H1 (cell line): ENCODE measurements at regions not wholly inside any gene's neighbourhood (a gene's known extent, or its start where the extent isn't known, plus 50 kb on each side); places are given as distances from the start of the nearest gene placed in this dataset.

Experiments used
- CTCF ChIA-PET: fragments of 300-600 bp; sonication (Branson Sonifier 250); formaldehyde crosslinking; loops from one replicate; lab custom pipeline; 2021; ENCODE audit not compliant: partially characterized antibody; lab: Charles Lee
- POLR2A ChIA-PET: fragments of 300-600 bp; sonication (Branson Sonifier 250); formaldehyde crosslinking; loops from one replicate; lab custom pipeline; 2021; ENCODE audit warnings: inconsistent platforms; ENCODE audit not compliant: partially characterized antibody; lab: Charles Lee
- DNase-seq, 2 experiments: peaks; one replicate each; pipeline versions ENCODE4 v3.0.0 to v3.0.0-alpha.2; 2010 to 2022; ENCODE audit warnings: low spot score in 2 of 2, low read depth in 1 of 2, mixed read lengths in 1 of 2
- FAIRE-seq: peaks from 2 replicates; lab custom pipeline; 2011; peaks lifted over from hg19 to GRCh38; lab: Jason Lieb, UNC
- H2AFZ ChIP-seq: 2 replicates; pipeline ENCODE4 v1.8.1; 2012; ENCODE audit warnings: low read length, inconsistent platforms
- H2AK5ac ChIP-seq: 2 replicates; pipeline ENCODE4 v1.6.1; 2013; ENCODE audit warnings: low read depth, low read length
- H2BK120ac ChIP-seq: replicated peaks from 2 replicates; pipeline ENCODE3; 2013; ENCODE audit warnings: low read depth, low read length, inconsistent platforms
- H2BK12ac ChIP-seq: 2 replicates; pipeline ENCODE4 v1.6.1; 2013; ENCODE audit warnings: low read depth, low read length
- H2BK15ac ChIP-seq: 2 replicates; pipeline ENCODE4 v1.6.1; 2013; ENCODE audit warnings: low read length
- H2BK20ac ChIP-seq: 2 replicates; pipeline ENCODE4 v1.6.1; 2013; ENCODE audit warnings: low read length
- H2BK5ac ChIP-seq: 2 replicates; pipeline ENCODE4 v1.6.1; 2013; ENCODE audit warnings: low read depth, low read length
- H3K14ac ChIP-seq: 2 replicates; pipeline ENCODE4 v1.6.1; 2013; ENCODE audit warnings: inconsistent platforms; ENCODE audit not compliant: insufficient read length
- H3K18ac ChIP-seq: 2 replicates; pipeline ENCODE4 v1.6.1; 2013; ENCODE audit warnings: low read length; ENCODE audit errors: extremely low read depth
- H3K23ac ChIP-seq: 2 replicates; pipeline ENCODE4 v1.6.1; 2013; ENCODE audit warnings: inconsistent platforms; ENCODE audit not compliant: insufficient read length
- H3K23me2 ChIP-seq: 2 replicates; pipeline ENCODE4 v1.6.1; 2013; ENCODE audit warnings: low read depth, low read length
- H3K27ac ChIP-seq: 2 replicates; pipeline ENCODE4 v1.6.1; 2011; ENCODE audit warnings: low read depth, low read length, inconsistent platforms
- H3K27me3 ChIP-seq, 4 experiments: replicated peaks in 1 of 4; 1 replicate in 1 of 4; 2 replicates in 3 of 4; pipeline versions ENCODE4 v1.6.1 to v1.8.1; 2011 to 2013; ENCODE audit warnings: low read length in 3 of 4, mild to moderate bottlenecking in 3 of 4, inconsistent platforms in 2 of 4, mixed read lengths in 2 of 4, moderate library complexity in 1 of 4; ENCODE audit not compliant: control insufficient read depth in 3 of 4, insufficient read depth in 3 of 4; ENCODE audit errors: extremely low read depth in 1 of 4
- H3K36me3 ChIP-seq, 4 experiments: 2 replicates each; pipeline versions ENCODE4 v1.6.1 to v1.8.1; 2011 to 2013; ENCODE audit warnings: mild to moderate bottlenecking in 4 of 4, low read length in 3 of 4, moderate library complexity in 2 of 4, control low read depth in 1 of 4, inconsistent platforms in 1 of 4; ENCODE audit not compliant: insufficient read depth in 4 of 4, control insufficient read depth in 2 of 4
- H3K4ac ChIP-seq: replicated peaks from 2 replicates; pipeline ENCODE3; 2013; ENCODE audit warnings: low read length, low read depth, mixed read lengths, inconsistent platforms; ENCODE audit not compliant: insufficient read length
- H3K4me1 ChIP-seq, 4 experiments: replicated peaks in 1 of 4; 1 replicate in 1 of 4; 2 replicates in 3 of 4; pipeline versions ENCODE4 v1.6.1 to v1.8.1; 2011 to 2013; ENCODE audit warnings: low read length in 3 of 4, inconsistent platforms in 2 of 4, mixed read lengths in 1 of 4; ENCODE audit not compliant: insufficient read depth in 4 of 4, control insufficient read depth in 3 of 4
- H3K4me2 ChIP-seq, 2 experiments: 2 replicates each; pipeline versions ENCODE4 v1.6.1 to v1.8.1; 2011 to 2013; ENCODE audit warnings: low read depth in 2 of 2, low read length in 2 of 2, control low read depth in 1 of 2, inconsistent platforms in 1 of 2, mild to moderate bottlenecking in 1 of 2; ENCODE audit not compliant: insufficient read depth in 1 of 2
- H3K4me3 ChIP-seq, 4 experiments: fragments of 200-600, 300-600 bp in 1 of 4; sonication (generic), shearing (Covaris generic), sonication (Bioruptor Twin) in 1 of 4; 2 replicates each; pipeline versions ENCODE4 v1.5.1 to v1.8.1; 2011 to 2016; ENCODE audit warnings: low read length in 4 of 4, low read depth in 3 of 4, control low read depth in 2 of 4, inconsistent platforms in 2 of 4, mild to moderate bottlenecking in 2 of 4, mixed read lengths in 1 of 4, moderate library complexity in 1 of 4; ENCODE audit not compliant: insufficient read depth in 2 of 4; ENCODE audit errors: extremely low read depth in 1 of 4
- H3K56ac ChIP-seq: replicated peaks from 2 replicates; pipeline ENCODE3; 2013; ENCODE audit warnings: low read depth, mild to moderate bottlenecking, mixed read lengths, low read length, inconsistent platforms; ENCODE audit not compliant: insufficient read length
- H3K79me1 ChIP-seq: 2 replicates; pipeline ENCODE4 v1.6.1; 2013; ENCODE audit warnings: low read depth, low read length, control low read depth
- H3K79me2 ChIP-seq, 2 experiments: 2 replicates each; pipeline versions ENCODE4 v1.6.1 to v1.8.1; 2012 to 2013; ENCODE audit warnings: low read length in 2 of 2, mild to moderate bottlenecking in 2 of 2, inconsistent platforms in 1 of 2; ENCODE audit not compliant: insufficient read depth in 2 of 2, control insufficient read depth in 1 of 2
- H3K9ac ChIP-seq, 4 experiments: replicated peaks in 1 of 4; 1 replicate in 1 of 4; 2 replicates in 3 of 4; pipeline versions ENCODE4 v1.6.1 to v1.8.1; 2011 to 2013; ENCODE audit warnings: low read depth in 3 of 4, low read length in 3 of 4, control low read depth in 2 of 4, mild to moderate bottlenecking in 2 of 4, moderate library complexity in 2 of 4, inconsistent platforms in 1 of 4; ENCODE audit errors: extremely low read depth in 1 of 4
- H3K9me3 ChIP-seq, 2 experiments: 2 replicates each; pipeline versions ENCODE4 v1.6.1 to v1.8.1; 2012 to 2013; ENCODE audit warnings: mild to moderate bottlenecking in 2 of 2, moderate library complexity in 2 of 2, control low read depth in 1 of 2, inconsistent platforms in 1 of 2, low read depth in 1 of 2, low read length in 1 of 2, mixed read lengths in 1 of 2; ENCODE audit not compliant: insufficient read depth in 2 of 2
- H4K20me1 ChIP-seq, 2 experiments: replicated peaks in 1 of 2; 2 replicates each; pipeline versions ENCODE3 to v1.8.1; 2011 to 2013; ENCODE audit warnings: inconsistent platforms in 2 of 2, low read length in 2 of 2, mild to moderate bottlenecking in 1 of 2; ENCODE audit not compliant: insufficient read depth in 2 of 2, control insufficient read depth in 1 of 2
- H4K5ac ChIP-seq: 2 replicates; pipeline ENCODE4 v1.6.1; 2013; ENCODE audit warnings: low read length, low read depth, mixed read lengths, inconsistent platforms; ENCODE audit not compliant: insufficient read length
- H4K8ac ChIP-seq: 2 replicates; pipeline ENCODE4 v1.8.0; 2013; ENCODE audit warnings: mild to moderate bottlenecking, moderate library complexity, low read length, inconsistent platforms; ENCODE audit not compliant: insufficient read depth; ENCODE audit errors: extremely low read depth
- H4K91ac ChIP-seq: replicated peaks from 2 replicates; pipeline ENCODE3; 2013; ENCODE audit warnings: low read length, mixed read lengths, inconsistent platforms; ENCODE audit not compliant: insufficient read length
- CTBP2 ChIP-seq: IDR thresholded peaks from 2 replicates; pipeline ENCODE4 v1.7.0; 2011; ENCODE audit warnings: borderline replicate concordance, mild to moderate bottlenecking, moderate library complexity, mixed read lengths, low read length; ENCODE audit not compliant: insufficient read depth, insufficient read length
- KDM5A ChIP-seq: fragments of 200-600 bp; IDR thresholded peaks from 2 replicates; pipeline ENCODE4 v1.7.1; 2012; ENCODE audit warnings: mild to moderate bottlenecking, low read length, inconsistent platforms, mixed read lengths

- no peak overlapping the region for H2BK5ac ChIP-seq
- peaks cover 3 to 27% (median 16%) of the 10 kb centered on the region in 4 experiments; a peak in 6 of 7 replicates for H3K4me1 ChIP-seq
- H3K9me3 ChIP-seq: no peaks in the 10 kb centered on the region
- no peak overlapping the region for H4K91ac ChIP-seq
- H2AFZ ChIP-seq: no peak overlapping the region
- CTCF ChIA-PET: interaction anchor here (0.7 to 2.6 kb wide), 2 partner anchors 22 to 331 kb away, joined by 3 to 10 read pairs; no protein-coding TSS in a partner anchor
- H2BK120ac ChIP-seq: no peak overlapping the region
- H2BK12ac ChIP-seq: no peak overlapping the region
- no peaks in the 10 kb centered on the region for H3K79me2 ChIP-seq
- H3K23ac ChIP-seq: no peak overlapping the region
- no peak overlapping the region for H2AK5ac ChIP-seq
- H3K4me2 ChIP-seq: no peak overlapping the region
- H2BK15ac ChIP-seq: no peak overlapping the region
- H3K36me3 ChIP-seq: no peaks in the 10 kb centered on the region
- no peak overlapping the region for H3K14ac ChIP-seq
- no peak overlapping the region for H2BK20ac ChIP-seq
- FAIRE-seq: no peak
- H4K5ac ChIP-seq: no peak overlapping the region
- no peak overlapping the region for H4K8ac ChIP-seq
- no peak overlapping the region for H3K9ac ChIP-seq
- H4K20me1 ChIP-seq: no peaks in the 10 kb centered on the region
- no peaks in the 10 kb centered on the region; a peak in 2 of 7 replicates for H3K27me3 ChIP-seq
- no peak overlapping the region for H3K4ac ChIP-seq
- H3K56ac ChIP-seq: no peak overlapping the region
- no peaks in the 10 kb centered on the region for H3K79me1 ChIP-seq
- DNase-seq: no peak
- H3K27ac ChIP-seq: no peak overlapping the region
- POLR2A ChIA-PET: interaction anchor here (1.2 kb wide), 1 partner anchor 35 kb away, joined by 3 read pairs; no protein-coding TSS in a partner anchor
- no peaks in the 10 kb centered on the region for H3K23me2 ChIP-seq
- H3K18ac ChIP-seq: no peak overlapping the region
- H3K4me3 ChIP-seq: no peak overlapping the region
- no peak for TF ChIP-seq KDM5A
- no peak for TF ChIP-seq CTBP2
Measured at GRCh38 chr13:59413126-59413525, 750.6 kb downstream of the DIAPH3 start.
